ENCODE measurements at regions not wholly inside any gene's neighbourhood (a gene's known extent, or its start where the extent isn't known, plus 50 kb on each side); places are given as distances from the start of the nearest gene placed in this dataset.
"Not testable (repeated sequence)": the region's sequence is repeated elsewhere in the genome, so short reads cannot be mapped to it uniquely, and the experiment has no call there.

GRCh38 chr2:188788621-188789020 lies 185.6 kb upstream of the COL3A1 start:
- DNase-seq (ENCODE audit: extremely low spot score) = no peak
- ChIA-PET CTCF (interaction anchor here (0.8 to 1.5 kb wide), 3 partner anchors 11 to 43 kb away, joined by 3 to 4 read pairs (median 3); no protein-coding TSS in a partner anchor), POLR2A (no interaction called here)
- TF ChIP-seq, protein P1, sequence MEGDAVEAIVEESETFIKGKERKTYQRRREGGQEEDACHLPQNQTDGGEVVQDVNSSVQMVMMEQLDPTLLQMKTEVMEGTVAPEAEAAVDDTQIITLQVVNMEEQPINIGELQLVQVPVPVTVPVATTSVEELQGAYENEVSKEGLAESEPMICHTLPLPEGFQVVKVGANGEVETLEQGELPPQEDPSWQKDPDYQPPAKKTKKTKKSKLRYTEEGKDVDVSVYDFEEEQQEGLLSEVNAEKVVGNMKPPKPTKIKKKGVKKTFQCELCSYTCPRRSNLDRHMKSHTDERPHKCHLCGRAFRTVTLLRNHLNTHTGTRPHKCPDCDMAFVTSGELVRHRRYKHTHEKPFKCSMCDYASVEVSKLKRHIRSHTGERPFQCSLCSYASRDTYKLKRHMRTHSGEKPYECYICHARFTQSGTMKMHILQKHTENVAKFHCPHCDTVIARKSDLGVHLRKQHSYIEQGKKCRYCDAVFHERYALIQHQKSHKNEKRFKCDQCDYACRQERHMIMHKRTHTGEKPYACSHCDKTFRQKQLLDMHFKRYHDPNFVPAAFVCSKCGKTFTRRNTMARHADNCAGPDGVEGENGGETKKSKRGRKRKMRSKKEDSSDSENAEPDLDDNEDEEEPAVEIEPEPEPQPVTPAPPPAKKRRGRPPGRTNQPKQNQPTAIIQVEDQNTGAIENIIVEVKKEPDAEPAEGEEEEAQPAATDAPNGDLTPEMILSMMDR (IDR thresholded peaks at IDR 0.05; ENCODE audit: control extremely low read depth, extremely low read depth, low read depth, missing control alignments) = no peak

DNA sequence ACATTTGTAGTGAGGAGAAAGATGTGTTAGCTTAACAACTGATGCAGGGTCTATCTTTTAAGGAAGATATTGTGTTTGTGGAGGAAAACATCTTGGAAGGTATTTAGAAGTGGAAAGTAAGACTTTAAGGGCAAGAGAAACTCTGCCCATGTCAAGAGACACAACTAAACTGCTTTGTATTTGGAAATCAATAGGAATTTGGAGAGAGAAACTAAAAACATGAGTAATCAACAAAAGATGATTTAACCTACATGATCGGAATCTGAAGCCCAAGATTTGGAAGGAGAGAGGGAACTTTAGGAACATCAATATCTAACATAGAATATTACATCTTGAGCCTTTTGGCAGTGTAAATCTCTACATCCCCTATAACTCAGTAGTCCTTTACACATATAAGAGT lies 184.2 kb upstream of the COL3A1 start:
- no peak for DNase-seq (ENCODE audit: extremely low spot score)
- POLR2A ChIA-PET = no interaction called here
- CTCF ChIA-PET = no interaction called here
- TF ChIP-seq, protein P1 (IDR thresholded peaks at IDR 0.05; ENCODE audit: control extremely low read depth, extremely low read depth, low read depth, missing control alignments) = no peak

DNA sequence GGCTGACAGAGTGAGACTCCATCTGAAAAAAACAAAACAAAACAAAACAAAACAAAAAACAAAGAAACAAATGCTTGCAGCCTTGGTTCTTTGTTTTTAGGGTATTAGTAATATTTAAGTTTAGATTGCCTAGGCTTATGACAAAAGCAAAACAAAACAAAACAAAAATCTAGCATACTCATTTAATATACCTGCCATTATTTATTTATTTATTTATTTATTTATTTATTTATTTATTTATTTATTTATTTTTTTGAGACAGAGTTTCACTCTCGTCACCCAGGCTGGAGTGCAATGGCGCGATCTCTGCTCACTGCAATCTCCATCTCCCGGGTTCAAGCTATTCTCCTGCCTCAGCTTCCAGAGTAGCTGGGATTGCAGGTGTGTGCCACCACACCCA lies 179.7 kb upstream of the COL3A1 start:
- CTCF ChIA-PET; DNase-seq (ENCODE audit: extremely low spot score); POLR2A ChIA-PET: not testable (repeated sequence)

- TF ChIP-seq, protein P1 (IDR thresholded peaks at IDR 0.05; ENCODE audit: control extremely low read depth, extremely low read depth, low read depth, missing control alignments) = no peak
- no peak for DNase-seq (ENCODE audit: extremely low spot score)
- ChIA-PET POLR2A (no interaction called here), CTCF (no interaction called here)
Measured at GRCh38 chr2:188795762-188796161, 178.4 kb upstream of the COL3A1 start.

GRCh38 chr2:188797371-188797770 lies 176.8 kb upstream of the COL3A1 start:
- no peak for DNase-seq (ENCODE audit: extremely low spot score)
- TF ChIP-seq, protein P1 (IDR thresholded peaks at IDR 0.05; ENCODE audit: control extremely low read depth, extremely low read depth, low read depth, missing control alignments) = no peak
- ChIA-PET CTCF (no interaction called here), POLR2A (no interaction called here)

DNA sequence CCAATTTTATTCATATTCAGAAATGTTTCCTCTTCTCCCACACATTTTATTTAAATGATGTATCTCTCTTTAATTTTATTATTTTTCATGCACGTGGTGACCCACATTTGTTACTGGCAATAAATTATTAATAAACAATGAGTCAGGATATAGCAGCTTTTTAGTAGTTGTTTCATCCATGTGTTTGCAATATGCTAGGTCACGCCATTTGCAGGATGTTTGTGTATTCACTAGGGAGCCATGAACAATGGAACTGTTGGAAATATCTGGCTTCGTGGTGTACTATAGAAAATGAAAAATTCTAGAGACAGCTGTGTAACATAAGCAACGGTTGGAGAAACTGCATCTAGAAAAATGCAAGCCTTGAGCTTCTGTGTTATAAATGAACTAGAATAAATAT lies 176.0 kb upstream of the COL3A1 start:
- no peak for DNase-seq (ENCODE audit: extremely low spot score)
- TF ChIP-seq, protein P1 (IDR thresholded peaks at IDR 0.05; ENCODE audit: control extremely low read depth, extremely low read depth, low read depth, missing control alignments) = no peak
- ChIA-PET POLR2A (no interaction called here), CTCF (no interaction called here)

- ChIA-PET CTCF (interaction anchor here (1.3 to 1.4 kb wide), 2 partner anchors 9 to 23 kb away, joined by 3 read pairs; no protein-coding TSS in a partner anchor), POLR2A (no interaction called here)
- DNase-seq (ENCODE audit: extremely low spot score) = no peak
- TF ChIP-seq, protein P1 (IDR thresholded peaks at IDR 0.05; ENCODE audit: control extremely low read depth, extremely low read depth, low read depth, missing control alignments) = no peak
Measured at GRCh38 chr2:188805219-188805618, 169.0 kb upstream of the COL3A1 start.

Measured in GM10248 (cell line).